DMS153 (cell line): ENCODE measurements at regions not wholly inside any gene's neighbourhood (a gene's known extent, or its start where the extent isn't known, plus 50 kb on each side); places are given as distances from the start of the nearest gene placed in this dataset.
A peak's percentile ranks its signal among the peaks of the same experiment; 100 is the strongest.

Experiments used
- DNase-seq: peaks from one replicate; lab custom pipeline; 2025; lab: John Stamatoyannopoulos, UW

GRCh38 chrX:39734174-39734776, 363.5 kb downstream of the BCOR start:
- DNase-seq = no peak

GRCh38 chrX:39736216-39737211, 361.2 kb downstream of the BCOR start:
- DNase-seq = no peak

- no peak for DNase-seq
Measured at GRCh38 chrX:39739585-39739984, 358.2 kb downstream of the BCOR start.

- no peak for DNase-seq
Measured at GRCh38 chrX:39740078-39740477, 357.7 kb downstream of the BCOR start.

GRCh38 chrX:39741904-39742303, 355.9 kb downstream of the BCOR start:
- DNase-seq = no peak

- DNase-seq = no peak
Measured at GRCh38 chrX:39745818-39746217, 351.9 kb downstream of the BCOR start.

GRCh38 chrX:39749135-39749534, 348.6 kb downstream of the BCOR start:
- no peak for DNase-seq

GRCh38 chrX:39749728-39750127, 348.0 kb downstream of the BCOR start:
- no peak for DNase-seq

- no peak for DNase-seq
Measured at GRCh38 chrX:39750256-39750790, 347.4 kb downstream of the BCOR start.

GRCh38 chrX:39750848-39751247, 346.9 kb downstream of the BCOR start:
- no peak for DNase-seq

- DNase-seq = peak; percentile 59
Measured at GRCh38 chrX:39752815-39753214, 344.9 kb downstream of the BCOR start.

- DNase-seq = no peak
Measured at GRCh38 chrX:39753293-39753996, 344.3 kb downstream of the BCOR start.

GRCh38 chrX:39755143-39756032, 342.4 kb downstream of the BCOR start:
- DNase-seq = peak; percentile 69

- no peak for DNase-seq
Measured at GRCh38 chrX:39756086-39756883, 341.5 kb downstream of the BCOR start.

GRCh38 chrX:39757971-39758370, 339.8 kb downstream of the BCOR start:
- DNase-seq = no peak

- DNase-seq = no peak
Measured at GRCh38 chrX:39758791-39759525, 338.8 kb downstream of the BCOR start.

- DNase-seq = no peak
Measured at GRCh38 chrX:39759526-39760224, 338.1 kb downstream of the BCOR start.

- DNase-seq = no peak
Measured at GRCh38 chrX:39760930-39761329, 336.8 kb downstream of the BCOR start.

- DNase-seq = no peak
Measured at GRCh38 chrX:39762266-39762841, 335.4 kb downstream of the BCOR start.
